HG02938 (cell line): ENCODE measurements at regions not wholly inside any gene's neighbourhood (a gene's known extent, or its start where the extent isn't known, plus 50 kb on each side); places are given as distances from the start of the nearest gene placed in this dataset.
"Not testable (repeated sequence)": the region's sequence is repeated elsewhere in the genome, so short reads cannot be mapped to it uniquely, and the experiment has no call there.

Source experiments
- ATAC-seq: cut with Tn5 transposase; IDR thresholded peaks from one replicate; pipeline ENCODE4 v1.9.1; 2021; ENCODE audit warnings: mild to moderate bottlenecking, moderate library complexity; ENCODE audit not compliant: unreplicated experiment

GRCh38 chr2:52622266-52622665 lies 1145.3 kb upstream of the CHAC2 start:
- ATAC-seq = no peak

DNA sequence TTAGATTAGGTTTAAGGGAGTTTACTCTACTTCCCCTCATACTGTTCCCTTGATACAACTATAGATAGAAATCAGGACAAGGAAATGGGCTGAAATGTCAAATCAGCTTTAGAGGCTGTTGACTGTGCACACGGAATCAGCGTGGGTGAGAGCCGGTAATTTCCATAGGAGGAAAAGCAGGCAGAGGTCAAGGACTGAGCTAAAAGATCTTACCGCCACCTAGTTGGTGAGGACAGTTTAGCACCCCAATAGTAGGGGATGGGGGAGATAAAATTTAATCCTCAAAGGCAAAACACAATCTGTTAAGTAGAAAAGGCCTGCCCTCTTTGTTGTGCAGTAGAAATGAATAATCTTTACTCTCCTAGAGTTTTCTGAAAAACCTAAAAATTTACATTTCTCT lies 1154.5 kb upstream of the CHAC2 start:
- no peak for ATAC-seq

GRCh38 chr2:52611759-52612158 lies 1155.8 kb upstream of the CHAC2 start:
- no peak for ATAC-seq

DNA sequence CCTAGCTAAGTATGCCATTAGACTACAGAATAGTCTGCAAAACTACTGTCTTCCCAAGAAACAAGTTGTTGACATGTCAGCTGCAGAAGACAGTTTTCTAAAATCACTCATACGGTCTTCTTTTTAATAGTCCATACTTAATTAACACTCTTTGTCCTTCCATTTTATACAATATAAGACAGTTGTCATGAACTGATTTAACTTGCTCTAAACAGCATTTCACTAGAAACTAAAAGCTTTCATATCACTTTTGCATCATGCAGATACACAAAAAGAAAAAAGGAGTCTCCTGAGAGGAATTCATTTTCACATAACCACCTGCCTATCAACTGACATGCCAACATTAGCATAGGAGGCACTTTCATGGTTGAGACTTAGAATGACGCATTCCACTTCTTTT lies 1159.6 kb upstream of the CHAC2 start:
- no peak for ATAC-seq

DNA sequence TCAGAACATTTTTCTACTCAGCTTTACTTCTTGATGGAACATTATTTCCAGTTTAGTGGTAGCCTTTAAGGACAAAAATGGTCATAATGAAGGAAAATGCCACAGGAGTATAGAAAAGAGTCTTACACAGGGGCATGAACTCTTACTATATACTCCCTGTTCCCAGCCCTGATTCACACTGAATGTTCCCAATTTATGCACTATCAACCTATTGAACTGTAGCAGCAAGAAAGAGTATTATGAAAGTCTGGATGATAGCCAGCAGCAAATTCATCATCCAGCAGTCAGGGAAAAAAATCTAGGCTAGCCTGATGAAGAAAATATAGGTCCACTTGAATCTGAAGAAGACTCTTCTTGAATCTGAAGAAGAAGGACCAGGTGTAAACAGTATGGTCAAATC lies 1170.3 kb upstream of the CHAC2 start:
- no peak for ATAC-seq

- ATAC-seq = no peak
Observed at GRCh38 chr2:52594026-52594425, 1173.6 kb upstream of the CHAC2 start.

GRCh38 chr2:52584071-52584470 lies 1183.5 kb upstream of the CHAC2 start:
- not testable (repeated sequence) for ATAC-seq

DNA sequence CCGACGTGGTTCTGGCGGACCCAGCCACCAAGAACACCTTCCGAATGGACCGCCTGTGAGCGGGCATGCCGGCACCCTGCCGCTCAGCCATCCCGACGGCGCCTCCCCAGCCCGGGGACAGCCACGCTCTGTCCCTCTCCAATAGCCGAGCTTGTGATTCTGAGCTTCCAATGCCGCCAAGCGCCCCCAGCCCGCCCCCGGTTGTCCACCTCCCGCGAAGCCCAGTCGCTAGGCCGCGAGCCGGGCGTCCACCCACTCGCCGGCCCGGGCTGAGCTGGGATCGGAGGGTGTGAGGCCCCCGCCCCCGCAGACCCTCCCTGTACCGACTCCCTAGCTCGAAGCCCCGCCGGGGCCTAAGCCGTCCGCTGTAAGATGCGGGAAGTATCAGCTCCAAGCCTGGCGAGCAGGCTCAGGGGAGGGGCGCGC lies 1195.1 kb upstream of the CHAC2 start:
- ATAC-seq = no peak

DNA sequence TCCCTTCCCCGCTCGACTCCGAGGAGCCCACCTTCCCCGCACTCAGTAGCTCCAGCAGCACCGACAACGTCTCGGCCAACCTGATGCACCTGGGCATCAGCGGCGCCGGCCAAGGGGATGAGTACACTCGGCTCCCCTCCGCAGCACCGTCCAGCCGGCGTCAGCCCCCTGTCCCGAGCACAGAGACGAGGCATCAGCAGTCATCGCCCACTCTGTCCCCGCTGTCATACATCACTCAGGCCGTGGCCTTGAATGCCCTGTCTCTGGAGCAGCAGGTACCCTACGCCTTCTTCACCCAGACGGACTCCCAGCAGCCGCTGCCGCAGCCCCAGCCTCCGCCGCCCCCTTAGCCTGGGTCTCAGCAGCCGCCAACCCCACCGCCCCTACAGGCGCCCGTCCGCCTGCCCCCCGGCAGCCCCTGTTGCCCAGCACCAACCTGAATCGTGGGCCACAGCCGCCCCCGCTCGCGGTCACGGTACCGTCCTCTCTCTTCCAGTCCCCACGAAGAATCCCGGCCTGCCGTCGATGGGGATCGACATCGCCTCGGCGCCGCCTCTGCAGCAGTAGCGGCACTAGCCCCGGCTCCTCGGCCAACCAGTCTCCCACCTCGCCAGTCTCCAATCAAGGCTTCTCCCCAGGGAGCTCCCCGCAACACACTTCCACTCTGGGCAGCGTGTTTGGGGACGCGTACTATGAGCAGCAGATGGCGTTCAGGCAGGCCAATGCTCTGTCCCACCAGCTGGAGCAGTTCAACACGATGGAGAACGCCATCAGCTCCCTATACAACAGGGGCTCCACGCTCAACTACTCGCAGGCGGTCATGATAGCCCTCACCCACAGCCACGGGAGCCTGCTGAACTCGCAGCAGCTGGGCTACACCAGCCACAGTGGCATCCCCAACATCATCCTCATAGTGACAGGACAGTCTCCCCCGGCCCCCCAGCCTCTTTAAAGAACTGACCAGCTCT lies 1195.9 kb upstream of the CHAC2 start:
- no peak for ATAC-seq

DNA sequence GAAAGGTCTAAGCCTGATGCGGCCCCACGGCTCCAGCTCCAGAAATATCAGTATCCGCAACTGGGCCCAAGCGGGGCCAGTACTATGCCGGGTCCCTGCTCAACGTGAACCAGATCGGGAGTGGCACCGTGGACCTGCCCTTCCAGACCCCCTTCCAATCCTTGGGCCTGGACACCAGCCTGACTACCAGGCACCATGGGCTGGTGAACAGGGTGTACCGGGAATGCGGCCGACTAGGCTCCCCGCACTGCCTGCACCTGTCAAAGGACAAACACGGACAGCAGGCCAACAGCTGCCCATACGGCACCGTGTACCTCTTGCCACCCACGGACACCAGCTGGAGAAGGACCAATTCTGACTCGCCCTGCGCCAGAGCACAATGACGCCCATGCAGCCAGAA lies 1196.9 kb upstream of the CHAC2 start:
- ATAC-seq = no peak

- no peak for ATAC-seq
Observed at GRCh38 chr2:52563151-52563550, 1204.5 kb upstream of the CHAC2 start.

DNA sequence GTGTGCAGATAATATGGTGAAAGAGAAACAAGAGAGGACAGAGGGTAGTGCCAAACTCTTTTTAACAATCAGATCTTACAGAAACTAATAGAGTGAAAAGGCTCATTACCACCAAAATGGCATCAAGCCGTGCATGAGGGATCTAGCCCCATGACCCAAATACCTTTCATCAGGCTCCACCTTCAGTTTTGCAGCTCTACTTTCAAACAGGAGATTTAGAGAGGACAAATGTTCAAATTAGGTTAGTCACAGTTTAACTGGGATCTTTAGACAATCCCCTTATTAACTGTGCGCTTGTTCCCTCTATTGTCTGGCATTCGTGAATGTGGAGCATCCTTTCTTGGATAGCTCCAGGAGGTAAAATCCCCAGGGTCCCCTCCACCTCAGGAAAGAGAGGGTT lies 1209.3 kb upstream of the CHAC2 start:
- ATAC-seq = no peak

DNA sequence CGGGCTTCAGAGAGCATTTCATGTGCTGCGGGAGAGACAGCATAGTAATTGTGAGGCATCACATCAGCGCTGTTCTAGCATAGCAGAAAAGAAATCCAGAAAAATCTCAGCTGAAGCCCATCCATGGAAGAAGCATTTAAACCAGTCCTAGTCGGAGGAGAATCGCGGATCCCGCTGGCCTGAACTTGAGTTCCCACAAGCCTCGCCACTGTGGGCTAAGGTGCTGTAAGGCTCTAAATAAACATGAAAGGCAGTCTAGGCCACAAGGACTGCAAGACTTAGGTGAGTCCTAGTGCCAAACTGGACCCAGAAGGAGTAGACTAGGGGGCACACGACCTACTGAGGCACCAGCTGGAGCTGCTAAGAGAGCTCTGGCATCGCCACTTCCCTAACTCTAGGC lies 1225.3 kb upstream of the CHAC2 start:
- no peak for ATAC-seq

DNA sequence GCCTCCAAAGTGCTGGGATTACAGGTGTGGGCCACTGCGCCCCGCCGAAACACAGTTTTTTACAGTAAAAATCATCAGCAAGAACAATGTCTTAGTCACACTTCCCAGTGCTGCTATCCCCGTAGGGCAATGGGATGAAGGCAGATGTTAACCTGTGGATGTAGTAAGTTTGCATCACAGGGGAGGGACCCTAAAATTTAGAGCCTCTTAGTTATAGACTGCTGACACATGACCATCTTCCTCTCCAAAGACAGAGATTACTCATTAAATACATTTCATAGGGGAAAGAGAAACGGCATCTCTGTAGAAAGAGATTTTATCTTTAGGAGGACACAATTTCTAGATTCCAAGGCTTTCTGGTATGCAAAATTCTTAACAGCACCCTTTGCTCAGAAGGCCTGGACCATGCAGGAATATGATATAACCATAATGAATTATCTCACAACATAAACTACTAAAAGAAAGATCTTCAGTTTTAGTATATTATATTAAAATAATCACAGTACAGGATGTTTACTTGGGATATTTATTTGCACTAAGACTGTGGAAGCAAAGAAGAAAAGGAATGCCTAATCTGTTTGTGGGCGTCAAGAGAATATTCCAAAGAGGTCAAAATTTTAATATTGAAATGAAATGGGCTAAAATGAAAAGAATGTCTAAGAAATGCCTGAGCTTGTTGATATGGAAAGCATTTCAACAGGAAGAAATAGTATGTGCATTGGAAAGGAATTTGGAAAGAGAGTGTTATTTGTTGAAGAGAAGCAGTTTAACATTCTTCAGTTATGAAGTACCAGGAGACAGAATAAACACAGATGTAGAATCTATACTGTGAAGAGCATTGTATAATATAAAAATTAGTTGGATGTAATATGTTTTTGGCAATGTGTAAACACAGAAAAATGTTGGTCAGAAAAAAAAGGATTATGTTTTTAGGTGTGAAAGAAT lies 1228.3 kb upstream of the CHAC2 start:
- ATAC-seq = no peak

DNA sequence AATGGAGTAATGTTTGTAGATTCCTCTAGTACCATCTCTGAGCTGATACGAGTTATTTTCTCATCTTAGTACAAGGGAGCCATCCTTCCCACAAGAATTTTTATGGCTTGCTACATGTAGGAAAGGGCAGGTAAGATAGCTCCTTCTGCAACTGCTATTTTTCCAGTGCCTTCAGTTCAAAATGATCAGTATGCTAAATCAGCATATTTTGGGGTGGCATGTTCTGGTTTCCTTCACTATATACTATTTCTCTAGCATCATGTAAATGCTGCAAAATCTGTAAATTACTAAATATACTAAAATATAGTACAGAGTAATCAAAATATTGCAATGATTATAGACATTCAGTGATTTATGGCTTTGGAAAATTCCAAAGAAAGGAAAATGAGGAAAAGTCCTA lies 1230.0 kb upstream of the CHAC2 start:
- ATAC-seq = no peak

DNA sequence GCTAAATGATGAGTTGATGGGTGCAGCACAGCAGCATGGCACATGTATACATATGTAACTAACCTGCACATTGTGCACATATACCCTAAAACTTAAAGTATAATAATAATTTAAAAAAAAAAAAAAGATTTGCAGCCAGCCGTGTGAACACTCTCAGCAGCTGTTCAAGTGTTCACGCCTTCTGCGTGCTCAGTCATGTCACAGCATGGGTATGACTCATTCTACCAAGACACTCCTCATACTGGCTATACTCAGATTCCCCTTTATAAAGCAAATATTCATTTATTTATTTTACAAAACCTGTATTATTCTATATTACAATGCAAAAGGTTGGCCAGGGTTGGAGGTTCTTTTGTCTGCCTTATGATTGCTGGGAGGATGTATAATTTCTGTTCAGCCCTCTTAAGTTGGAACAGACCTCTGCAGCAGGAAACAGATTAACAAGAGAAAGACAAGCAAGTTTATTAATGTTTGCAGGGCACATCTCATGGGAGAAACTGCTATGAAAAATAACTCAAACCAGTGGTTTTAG lies 1230.6 kb upstream of the CHAC2 start:
- ATAC-seq = no peak

DNA sequence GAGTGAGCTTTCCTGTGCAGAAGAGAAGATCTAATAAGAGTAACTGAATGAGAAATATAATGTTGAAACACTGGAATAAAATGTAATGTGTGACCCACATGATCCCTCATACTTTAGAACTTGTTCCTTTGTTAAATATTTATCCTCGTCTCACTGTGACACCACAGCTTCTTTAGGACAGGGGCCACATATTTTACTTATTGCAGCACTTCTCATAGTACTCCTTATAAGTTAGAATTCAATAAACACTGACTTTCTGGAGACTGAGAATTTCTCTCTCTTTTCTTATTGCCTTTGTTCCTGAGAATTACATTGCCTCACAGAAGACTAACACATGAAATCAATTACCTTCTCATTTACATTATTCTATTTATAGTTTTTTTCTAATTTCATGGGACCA lies 1234.6 kb upstream of the CHAC2 start:
- ATAC-seq = no peak

- no peak for ATAC-seq
Observed at GRCh38 chr2:52526735-52527134, 1240.9 kb upstream of the CHAC2 start.

DNA sequence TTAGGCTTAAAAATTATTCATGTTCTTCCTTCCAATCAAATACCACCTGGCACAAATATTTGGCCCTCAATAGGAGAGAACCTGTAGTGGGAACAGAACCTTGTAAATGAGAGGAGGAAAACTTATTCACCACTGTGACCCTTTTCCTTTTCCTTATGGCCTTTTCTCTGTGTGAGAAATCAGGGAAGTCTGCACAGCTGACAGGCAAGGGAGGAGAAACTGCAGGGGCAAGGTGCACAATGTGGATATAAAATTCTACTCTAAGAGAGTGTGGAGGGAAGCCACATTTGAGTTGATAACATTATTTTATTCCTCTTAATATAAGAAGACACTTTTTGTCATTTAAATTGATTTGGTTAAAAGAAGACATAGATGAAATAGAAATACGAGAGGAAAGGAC lies 1247.0 kb upstream of the CHAC2 start:
- no peak for ATAC-seq

- no peak for ATAC-seq
Observed at GRCh38 chr2:52518678-52519077, 1248.9 kb upstream of the CHAC2 start.

DNA sequence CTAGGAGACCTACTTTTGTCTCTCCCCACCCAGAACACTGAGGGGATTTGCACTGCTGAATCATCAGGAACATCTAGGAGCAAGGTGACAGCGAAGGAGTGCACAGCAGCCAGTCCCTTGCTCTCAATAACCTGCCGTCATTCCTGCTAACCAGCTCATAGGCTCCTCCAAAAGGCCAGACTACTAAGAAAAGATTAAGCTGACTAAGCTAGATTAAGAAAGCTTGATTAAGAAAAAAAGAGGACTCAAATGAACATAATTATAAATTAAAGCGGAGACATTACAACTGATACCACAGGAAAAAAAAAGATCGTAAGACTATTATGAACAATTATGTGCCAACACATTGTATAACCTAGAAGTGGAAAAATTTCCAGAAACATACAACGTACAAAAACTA lies 1254.8 kb upstream of the CHAC2 start:
- ATAC-seq = no peak
